Activated CD8-positive, alpha-beta memory T cell treated with anti-CD3 and anti-CD28 coated beads, Interleukin-2, amount 10 ng/mL, durations not matched to agents 7 days and 5 days (primary cell): ENCODE measurements at regions not wholly inside any gene's neighbourhood (a gene's known extent, or its start where the extent isn't known, plus 50 kb on each side); places are given as distances from the start of the nearest gene placed in this dataset.

Experiments used
- ATAC-seq: fragments of 150-1000 bp; cut with Tn5 transposase; one replicate; pipeline ENCODE4 v1.10.0; 2021; ENCODE audit warnings: moderate library complexity
- CTCF ChIA-PET: fragments of 350-600 bp; sonication (Branson Sonifier 250); formaldehyde crosslinking; loops from one replicate; lab custom pipeline; 2021; ENCODE audit warnings: antibody characterized with exemption; lab: Charles Lee
- DNase-seq: peaks from one replicate; pipeline ENCODE4 v3.0.0-alpha.2; 2020
- H3K27ac Mint-ChIP-seq: one replicate; pipeline ENCODE4 v1.8.0; 2021; ENCODE audit warnings: mild to moderate bottlenecking, mixed read lengths
- H3K27me3 Mint-ChIP-seq: one replicate; pipeline ENCODE4 v1.8.0; 2021; ENCODE audit warnings: mixed read lengths
- H3K36me3 Mint-ChIP-seq: one replicate; pipeline ENCODE4 v1.8.0; 2021; ENCODE audit warnings: mild to moderate bottlenecking, mixed read lengths
- H3K4me1 Mint-ChIP-seq: one replicate; pipeline ENCODE4 v1.8.0; 2021; ENCODE audit warnings: mixed read lengths
- H3K4me3 Mint-ChIP-seq: one replicate; pipeline ENCODE4 v1.8.0; 2021; ENCODE audit warnings: mild to moderate bottlenecking, moderate library complexity, mixed read lengths
- H3K9me3 Mint-ChIP-seq: one replicate; pipeline ENCODE4 v1.8.0; 2022; ENCODE audit warnings: low read depth, mixed read lengths

GRCh38 chr22:44590291-44590690 is 92.3 kb upstream of the RTL6 start:
- no peaks in the 10 kb centered on the region for H3K36me3 Mint-ChIP-seq
- H3K4me1 Mint-ChIP-seq = peaks cover 9% of the 10 kb centered on the region
- DNase-seq = no peak
- H3K27ac Mint-ChIP-seq = no peak overlapping the region
- peaks cover 42% of the 10 kb centered on the region for H3K27me3 Mint-ChIP-seq
- no peaks in the 10 kb centered on the region for H3K9me3 Mint-ChIP-seq
- ATAC-seq = no peak
- CTCF ChIA-PET = interaction anchor here (0.6 to 0.9 kb wide), 2 partner anchors 23 to 1485 kb away, joined by 3 to 4 read pairs; no protein-coding TSS in a partner anchor
- no peak overlapping the region for H3K4me3 Mint-ChIP-seq

DNA sequence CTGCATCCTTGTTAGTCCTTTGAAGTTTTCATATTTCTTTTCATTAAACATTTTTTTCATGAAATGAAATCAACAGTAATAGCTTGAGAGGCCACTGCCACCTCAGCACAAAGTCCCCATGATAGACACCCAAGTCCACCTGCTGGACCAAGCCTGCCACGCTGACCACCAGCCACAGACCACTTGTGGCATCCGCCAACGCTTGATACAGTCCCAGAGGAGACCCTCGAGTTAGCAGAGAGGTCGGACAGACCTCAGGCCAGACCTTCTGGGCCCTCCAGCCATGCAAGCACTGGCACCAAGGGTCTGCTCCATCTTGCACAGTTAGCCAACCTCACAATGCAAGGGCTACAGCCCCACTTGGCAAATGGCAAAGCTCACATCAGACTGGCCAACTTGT is 91.8 kb upstream of the RTL6 start:
- H3K36me3 Mint-ChIP-seq = no peaks in the 10 kb centered on the region
- ATAC-seq (no peak), DNase-seq (no peak)
- H3K27ac Mint-ChIP-seq = no peak overlapping the region
- H3K9me3 Mint-ChIP-seq = no peaks in the 10 kb centered on the region
- H3K4me1 Mint-ChIP-seq = peaks cover 9% of the 10 kb centered on the region
- no peak overlapping the region for H3K4me3 Mint-ChIP-seq
- H3K27me3 Mint-ChIP-seq = peaks cover 38% of the 10 kb centered on the region
- CTCF ChIA-PET = interaction anchor here (0.6 to 0.9 kb wide), 2 partner anchors 22 to 1484 kb away, joined by 3 to 4 read pairs; no protein-coding TSS in a partner anchor

GRCh38 chr22:44588348-44588747 is 90.3 kb upstream of the RTL6 start:
- peaks cover 9% of the 10 kb centered on the region for H3K4me1 Mint-ChIP-seq
- H3K9me3 Mint-ChIP-seq = no peaks in the 10 kb centered on the region
- DNase-seq = no peak
- no peak for ATAC-seq
- no peak overlapping the region for H3K4me3 Mint-ChIP-seq
- peaks cover 31% of the 10 kb centered on the region for H3K27me3 Mint-ChIP-seq
- no peak overlapping the region for H3K27ac Mint-ChIP-seq
- H3K36me3 Mint-ChIP-seq = no peaks in the 10 kb centered on the region
- CTCF ChIA-PET = no interaction called here

- CTCF ChIA-PET = no interaction called here
- Mint-ChIP-seq H3K4me3 (no peak overlapping the region), H3K9me3 (no peaks in the 10 kb centered on the region), H3K27ac (no peak overlapping the region), H3K36me3 (no peaks in the 10 kb centered on the region), H3K4me1 (peaks cover 9% of the 10 kb centered on the region), H3K27me3 (peaks cover 31% of the 10 kb centered on the region)
- no peak for ATAC-seq
- DNase-seq = no peak
Measured at GRCh38 chr22:44587737-44588310, 89.8 kb upstream of the RTL6 start.

DNA sequence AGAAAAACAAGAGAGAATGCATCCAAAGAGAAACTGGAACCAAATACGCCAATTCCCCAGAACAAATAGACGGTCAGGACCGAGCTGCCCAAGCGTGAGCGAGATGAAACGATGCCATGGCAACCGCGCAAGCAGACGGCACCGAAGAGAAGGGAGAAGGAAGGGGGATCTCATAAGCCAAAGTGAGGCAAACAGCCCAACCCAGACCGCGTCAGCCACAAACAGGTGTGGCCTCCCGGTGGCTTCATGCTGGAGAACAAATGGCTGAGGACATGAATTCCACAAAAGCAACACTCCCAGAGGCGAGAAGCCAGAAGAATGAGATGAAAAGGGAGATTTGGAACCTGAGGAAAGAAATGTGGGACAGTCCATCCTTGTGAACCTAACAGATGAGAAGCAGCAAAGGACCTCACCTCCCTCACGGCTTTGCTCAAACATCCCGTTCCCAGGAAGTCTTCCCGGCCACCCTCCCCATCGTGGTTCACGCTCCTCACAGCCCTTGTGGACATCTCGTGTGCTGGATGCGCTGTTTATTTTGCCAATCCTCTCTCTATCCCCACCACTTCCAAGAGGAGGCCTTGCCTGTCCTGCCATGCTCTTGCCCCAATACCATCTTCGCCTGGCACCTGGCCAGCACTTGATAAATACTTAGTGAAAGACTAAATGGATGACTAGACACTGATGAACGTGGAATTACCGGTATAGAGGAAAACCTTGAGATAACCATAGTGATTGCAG is 89.1 kb upstream of the RTL6 start:
- no peak for ATAC-seq
- no peak overlapping the region for H3K4me3 Mint-ChIP-seq

DNA sequence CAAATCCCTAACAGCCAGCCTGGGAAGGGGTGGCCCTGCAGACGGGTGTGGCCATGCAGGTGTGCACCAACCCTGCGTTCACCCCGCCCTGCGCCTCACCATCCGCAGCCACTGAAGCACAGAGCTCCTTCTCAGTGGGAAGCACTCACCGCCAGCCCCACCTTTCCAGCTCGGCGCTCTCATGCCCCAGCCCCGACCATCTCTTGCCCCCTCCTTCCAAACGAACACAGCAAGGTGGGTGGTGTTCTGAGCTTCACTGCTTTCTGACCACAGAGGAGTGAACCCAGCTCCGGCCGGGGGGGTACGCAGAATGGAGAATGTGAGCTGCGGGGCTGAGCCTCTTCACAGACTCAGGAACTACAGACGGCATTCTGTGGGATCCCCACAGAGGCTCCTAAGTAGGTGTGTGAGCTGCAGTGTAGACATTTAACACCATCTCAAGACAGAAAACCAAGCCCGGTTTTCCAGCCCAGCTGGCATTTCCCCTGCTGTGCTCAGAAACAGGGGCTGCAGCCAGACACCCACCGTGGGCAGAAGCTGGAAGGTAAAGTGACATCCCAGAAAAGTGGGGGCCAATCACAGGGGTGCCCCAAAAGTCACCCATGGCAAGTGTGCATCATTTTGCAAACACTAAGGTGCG is 88.4 kb upstream of the RTL6 start:
- Mint-ChIP-seq H3K36me3 (no peaks in the 10 kb centered on the region), H3K4me1 (peaks cover 9% of the 10 kb centered on the region), H3K9me3 (no peaks in the 10 kb centered on the region), H3K27me3 (peaks cover 31% of the 10 kb centered on the region), H3K27ac (no peak overlapping the region), H3K4me3 (no peak overlapping the region)
- ATAC-seq (no peak), DNase-seq (no peak)
- CTCF ChIA-PET = interaction anchor here (1.4 kb wide), 1 partner anchor 18 kb away, joined by 4 read pairs; no protein-coding TSS in a partner anchor

More for the DNA sequence above, 89.1 kb upstream of the RTL6 start:
- H3K9me3 Mint-ChIP-seq = no peaks in the 10 kb centered on the region
- no peak for DNase-seq
- H3K27ac Mint-ChIP-seq = no peak overlapping the region
- H3K27me3 Mint-ChIP-seq = peaks cover 31% of the 10 kb centered on the region
- CTCF ChIA-PET = interaction anchor here (1.4 kb wide), 1 partner anchor 19 kb away, joined by 4 read pairs; no protein-coding TSS in a partner anchor
- no peaks in the 10 kb centered on the region for H3K36me3 Mint-ChIP-seq
- H3K4me1 Mint-ChIP-seq = peaks cover 9% of the 10 kb centered on the region

DNA sequence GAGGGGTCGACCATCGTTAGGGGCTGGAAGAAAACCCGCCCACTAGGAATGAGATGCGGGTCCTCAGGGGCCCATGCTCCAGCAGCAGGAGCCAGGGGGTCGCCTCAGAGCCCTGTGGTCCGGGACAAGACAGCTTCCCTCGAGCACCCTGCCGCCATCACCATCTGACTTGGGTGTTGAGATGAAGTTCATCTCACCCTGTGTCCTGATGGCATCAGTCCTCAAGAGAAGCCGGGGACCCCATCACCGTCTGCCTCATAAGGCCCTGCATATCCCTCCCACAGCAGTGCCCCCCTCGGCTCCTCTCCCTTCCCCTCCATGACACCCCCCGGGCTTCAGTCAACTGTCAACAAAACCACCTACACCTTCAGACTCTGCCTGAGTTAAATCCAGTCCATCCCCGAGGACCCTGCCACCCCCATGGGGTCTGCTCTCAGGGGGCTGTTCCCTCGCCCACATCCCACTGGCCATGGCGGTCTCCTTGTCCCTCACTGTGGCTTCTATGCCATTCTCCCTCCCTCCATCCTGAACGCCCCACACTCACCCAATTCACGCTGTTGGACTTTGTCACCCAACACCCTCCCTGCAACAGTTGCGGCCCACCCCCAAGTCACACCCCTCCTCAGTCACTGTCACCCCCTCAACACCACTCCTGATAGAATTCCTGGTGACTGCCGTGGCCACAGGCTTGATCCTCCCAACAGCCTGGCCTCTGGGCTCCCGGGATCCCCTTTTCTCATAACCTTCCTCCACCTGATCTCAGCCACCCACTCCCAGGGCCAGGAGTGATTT is 87.7 kb upstream of the RTL6 start:
- no peak overlapping the region for H3K4me3 Mint-ChIP-seq
- no peaks in the 10 kb centered on the region for H3K9me3 Mint-ChIP-seq
- ATAC-seq (no peak), DNase-seq (no peak)
- peaks cover 31% of the 10 kb centered on the region for H3K27me3 Mint-ChIP-seq
- H3K4me1 Mint-ChIP-seq = peaks cover 9% of the 10 kb centered on the region
- CTCF ChIA-PET = interaction anchor here (1.4 kb wide), 1 partner anchor 18 kb away, joined by 4 read pairs; no protein-coding TSS in a partner anchor
- H3K27ac Mint-ChIP-seq = no peak overlapping the region
- no peaks in the 10 kb centered on the region for H3K36me3 Mint-ChIP-seq

GRCh38 chr22:44584256-44584902 is 86.3 kb upstream of the RTL6 start:
- DNase-seq (no peak), ATAC-seq (no peak)
- no peaks in the 10 kb centered on the region for H3K9me3 Mint-ChIP-seq
- no peak overlapping the region for H3K27ac Mint-ChIP-seq
- H3K4me3 Mint-ChIP-seq = no peak overlapping the region
- CTCF ChIA-PET = no interaction called here
- H3K27me3 Mint-ChIP-seq = peaks cover 29% of the 10 kb centered on the region
- H3K36me3 Mint-ChIP-seq = no peaks in the 10 kb centered on the region
- peaks cover 9% of the 10 kb centered on the region for H3K4me1 Mint-ChIP-seq

GRCh38 chr22:44583854-44584253 is 85.8 kb upstream of the RTL6 start:
- ATAC-seq (no peak), DNase-seq (no peak)
- CTCF ChIA-PET = no interaction called here
- H3K27me3 Mint-ChIP-seq = peaks cover 30% of the 10 kb centered on the region
- no peak overlapping the region for H3K27ac Mint-ChIP-seq
- no peaks in the 10 kb centered on the region for H3K36me3 Mint-ChIP-seq
- no peak overlapping the region for H3K4me3 Mint-ChIP-seq
- H3K9me3 Mint-ChIP-seq = no peaks in the 10 kb centered on the region
- peaks cover 9% of the 10 kb centered on the region for H3K4me1 Mint-ChIP-seq

GRCh38 chr22:44583061-44583760 is 85.2 kb upstream of the RTL6 start:
- ATAC-seq = no peak
- CTCF ChIA-PET = interaction anchor here (1.1 kb wide), 1 partner anchor 43 kb away, joined by 3 read pairs; no protein-coding TSS in a partner anchor
- no peak overlapping the region for H3K27ac Mint-ChIP-seq
- H3K27me3 Mint-ChIP-seq = peaks cover 32% of the 10 kb centered on the region
- DNase-seq = no peak
- H3K4me1 Mint-ChIP-seq = peaks cover 9% of the 10 kb centered on the region
- no peak overlapping the region for H3K4me3 Mint-ChIP-seq
- no peaks in the 10 kb centered on the region for H3K36me3 Mint-ChIP-seq
- no peaks in the 10 kb centered on the region for H3K9me3 Mint-ChIP-seq

DNA sequence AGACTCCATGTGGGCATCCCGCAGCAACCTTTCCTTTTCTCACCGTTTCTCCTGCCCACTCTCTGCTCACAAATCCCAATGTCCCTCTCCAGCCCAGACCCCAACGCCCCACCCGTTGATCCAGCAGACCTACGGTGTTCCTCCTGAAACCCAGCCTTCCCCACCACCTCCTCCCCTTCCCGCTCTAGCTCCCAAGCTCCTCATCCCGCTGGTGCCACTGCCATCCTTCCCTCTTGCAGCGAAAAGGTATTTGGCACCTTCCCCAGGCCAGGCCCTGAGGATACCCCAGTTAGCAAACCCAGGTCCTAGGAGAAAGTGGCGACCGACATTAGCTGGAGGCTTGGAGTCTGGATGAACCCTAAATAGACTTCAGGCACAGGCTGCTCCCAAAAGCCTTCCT is 84.0 kb upstream of the RTL6 start:
- Mint-ChIP-seq H3K27ac (no peak overlapping the region), H3K36me3 (no peaks in the 10 kb centered on the region), H3K4me3 (no peak overlapping the region), H3K9me3 (no peaks in the 10 kb centered on the region), H3K4me1 (peaks cover 3% of the 10 kb centered on the region), H3K27me3 (peaks cover 21% of the 10 kb centered on the region)
- DNase-seq (no peak), ATAC-seq (no peak)
- CTCF ChIA-PET = no interaction called here

DNA sequence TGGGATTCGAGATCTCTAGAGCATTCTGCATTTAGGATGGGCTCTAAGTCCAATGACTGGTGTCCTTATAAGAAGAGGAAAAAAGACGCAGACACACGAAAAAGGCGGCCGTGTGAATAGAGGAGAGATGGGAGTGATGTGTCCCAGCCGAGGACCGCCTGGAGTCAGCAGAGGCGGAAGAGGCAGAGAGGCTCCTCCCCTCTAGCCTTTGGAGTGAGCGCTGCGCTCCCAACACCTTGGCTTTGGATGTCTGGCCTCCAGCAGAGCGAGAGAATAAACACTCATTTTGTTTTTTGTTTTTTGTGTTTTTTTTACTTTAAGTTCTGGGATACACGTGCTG is 83.0 kb upstream of the RTL6 start:
- H3K36me3 Mint-ChIP-seq = no peaks in the 10 kb centered on the region
- no peak overlapping the region for H3K4me3 Mint-ChIP-seq
- no peak overlapping the region for H3K27ac Mint-ChIP-seq
- no peak for ATAC-seq
- CTCF ChIA-PET = no interaction called here
- H3K9me3 Mint-ChIP-seq = no peaks in the 10 kb centered on the region
- H3K27me3 Mint-ChIP-seq = peaks cover 11% of the 10 kb centered on the region
- no peaks in the 10 kb centered on the region for H3K4me1 Mint-ChIP-seq
- DNase-seq = no peak
